GM12874 (cell line): ENCODE measurements at regions not wholly inside any gene's neighbourhood (a gene's known extent, or its start where the extent isn't known, plus 50 kb on each side); places are given as distances from the start of the nearest gene placed in this dataset.

Experiments used
- CTCF ChIP-seq: IDR thresholded peaks from 2 replicates; pipeline ENCODE4 v1.5.1; 2011; ENCODE audit warnings: low read depth, mild to moderate bottlenecking, control low read depth, low read length, moderate library complexity; ENCODE audit not compliant: insufficient read depth

GRCh38 chr5:18686253-18686652, 1052.0 kb downstream of the TAF11L14 start:
- no peak for TF ChIP-seq CTCF

GRCh38 chr5:18687429-18687828, 1053.2 kb downstream of the TAF11L14 start:
- no peak for TF ChIP-seq CTCF

GRCh38 chr5:18699681-18700080, 1065.4 kb downstream of the TAF11L14 start:
- no peak for TF ChIP-seq CTCF

- TF ChIP-seq CTCF: no peak
These were observed 1068.6 kb downstream of the TAF11L14 start for GRCh38 chr5:18702821-18703220.

- TF ChIP-seq CTCF: no peak
These were observed 1078.8 kb downstream of the TAF11L14 start for GRCh38 chr5:18712936-18713485.

- TF ChIP-seq CTCF: no peak
These were observed 1085.7 kb downstream of the TAF11L14 start for GRCh38 chr5:18720002-18720401.

- no peak for TF ChIP-seq CTCF
These were observed 1098.6 kb downstream of the TAF11L14 start for GRCh38 chr5:18732556-18733479.
